HCEC 1CT (cell line): ENCODE measurements at regions not wholly inside any gene's neighbourhood (a gene's known extent, or its start where the extent isn't known, plus 50 kb on each side); places are given as distances from the start of the nearest gene placed in this dataset.
"Not testable (repeated sequence)": the region's sequence is repeated elsewhere in the genome, so short reads cannot be mapped to it uniquely, and the experiment has no call there.

Experiments
- DNase-seq: peaks from one replicate; pipeline ENCODE4 v3.0.0-alpha.2; 2017

GRCh38 chr15:37427393-37427792 lies 327.0 kb upstream of the MEIS2 start:
- not testable (repeated sequence) for DNase-seq

DNA sequence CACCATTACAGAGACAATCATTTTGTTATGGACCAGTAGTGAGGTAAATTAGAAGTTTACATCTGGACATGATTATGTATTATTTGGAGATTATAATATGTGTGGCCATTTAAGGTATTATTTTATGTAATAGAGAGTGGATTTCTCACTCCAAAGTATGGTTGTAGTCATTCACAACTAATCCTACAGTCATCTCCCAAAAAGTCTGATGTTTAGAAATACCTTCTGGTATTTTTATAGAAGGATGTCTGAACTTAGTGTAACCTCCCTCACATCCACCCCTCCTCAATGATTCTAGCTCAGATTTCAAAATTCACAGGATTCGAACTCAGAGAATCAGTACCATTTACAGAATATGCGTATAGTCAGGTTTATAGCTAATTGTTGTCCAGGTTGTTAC lies 346.6 kb upstream of the MEIS2 start:
- no peak for DNase-seq

GRCh38 chr15:37452498-37452897 lies 352.1 kb upstream of the MEIS2 start:
- DNase-seq, result no peak

- DNase-seq, result no peak
These were observed 380.1 kb upstream of the MEIS2 start for GRCh38 chr15:37480482-37480881.

GRCh38 chr15:37481126-37481525 lies 380.8 kb upstream of the MEIS2 start:
- DNase-seq, result no peak

- no peak for DNase-seq
These were observed 383.4 kb upstream of the MEIS2 start for GRCh38 chr15:37483779-37484178.

DNA sequence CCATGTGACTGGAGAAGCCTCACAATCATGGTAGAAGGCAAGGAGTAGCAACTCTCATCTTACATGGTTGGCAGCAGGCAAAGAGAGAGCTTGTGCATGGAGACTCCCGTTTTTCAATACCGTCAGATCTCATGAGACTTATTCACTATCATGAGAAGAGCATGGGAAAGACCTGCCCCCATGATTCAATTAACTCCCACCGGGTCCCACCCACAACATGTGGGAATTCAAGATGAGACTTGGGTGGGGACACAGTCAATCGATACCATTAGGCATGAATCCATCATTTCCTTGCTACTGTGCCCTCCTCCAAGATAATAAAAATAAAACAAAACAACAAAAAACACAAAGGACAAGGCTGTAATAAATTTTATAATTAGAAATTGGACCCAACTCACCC lies 384.7 kb upstream of the MEIS2 start:
- no peak for DNase-seq

GRCh38 chr15:37490707-37491106 lies 390.4 kb upstream of the MEIS2 start:
- DNase-seq, result no peak

GRCh38 chr15:37516621-37517020 lies 416.3 kb upstream of the MEIS2 start:
- no peak for DNase-seq

DNA sequence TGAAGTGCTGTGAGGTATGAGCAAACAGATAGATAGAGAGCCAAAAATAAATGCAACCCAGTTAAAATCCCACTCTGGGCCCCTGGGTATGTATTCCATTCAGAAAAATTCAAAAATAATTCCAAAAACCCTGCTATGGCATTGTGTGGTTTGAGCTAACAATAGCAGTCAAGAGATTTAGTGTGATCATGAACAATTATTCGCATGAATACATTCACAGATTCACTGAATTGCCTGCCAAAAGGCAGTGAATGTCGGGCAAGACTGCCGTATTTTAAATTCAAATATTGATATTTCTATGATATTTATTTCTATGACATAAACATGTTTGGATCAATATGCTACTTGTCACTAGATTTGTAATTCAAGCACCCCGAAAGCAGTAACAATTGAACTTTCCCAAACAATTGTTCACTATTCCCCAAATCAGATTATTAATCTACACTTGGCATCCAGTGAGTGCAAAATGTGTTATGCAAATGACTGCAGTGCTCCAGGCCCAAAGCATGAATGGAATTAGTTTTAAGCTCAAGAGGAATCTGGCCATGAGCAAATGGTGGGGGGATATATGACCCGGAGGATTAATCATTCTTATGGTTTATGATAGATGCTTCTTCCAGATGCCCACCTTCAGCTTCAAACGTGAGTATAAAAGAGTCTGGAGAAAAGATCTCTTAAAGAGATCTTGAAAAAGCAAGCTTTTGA lies 417.0 kb upstream of the MEIS2 start:
- DNase-seq, result no peak

GRCh38 chr15:37518436-37518835 lies 416.0 kb upstream of the TMCO5A start:
- no peak for DNase-seq

DNA sequence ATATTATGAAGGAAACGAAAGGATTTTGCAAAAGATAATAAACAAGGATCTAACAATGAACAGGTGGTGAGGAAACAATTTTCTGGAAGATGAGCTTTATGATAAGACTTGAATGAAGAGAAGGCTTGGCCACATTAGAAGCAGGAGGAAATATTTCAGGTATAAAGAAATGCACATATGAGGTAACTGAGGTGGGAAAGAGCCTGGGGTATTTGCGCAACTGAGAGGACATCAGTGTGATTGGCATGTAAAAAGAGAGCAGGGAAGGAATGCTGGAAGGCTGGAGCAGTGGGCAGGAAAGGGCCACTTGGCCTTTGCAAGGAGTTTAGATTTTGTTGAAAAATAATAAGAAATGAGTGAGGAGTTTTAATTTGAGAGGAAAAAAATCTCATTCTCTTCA lies 414.4 kb upstream of the TMCO5A start:
- DNase-seq, result no peak

- no peak for DNase-seq
These were observed 413.6 kb upstream of the TMCO5A start for GRCh38 chr15:37520882-37521281.

DNA sequence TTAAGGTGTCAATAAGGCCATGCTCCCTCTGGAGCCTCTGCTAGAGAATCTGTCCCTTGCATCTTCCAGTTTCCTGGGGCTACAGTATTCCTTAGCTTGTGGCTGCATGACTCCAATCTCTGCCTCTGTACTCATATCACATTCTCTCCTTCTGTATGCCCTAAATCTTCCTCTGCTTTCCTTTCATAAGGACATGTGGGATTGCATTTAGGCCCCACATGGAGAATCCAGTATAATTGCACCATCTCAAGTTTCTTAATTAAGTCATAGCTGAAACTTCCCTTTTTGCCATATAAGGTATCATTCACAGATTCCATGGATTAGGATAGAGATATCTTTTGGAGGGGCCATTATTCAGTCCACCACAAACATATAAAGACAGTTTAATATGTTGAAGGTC lies 409.8 kb upstream of the TMCO5A start:
- DNase-seq, result no peak

DNA sequence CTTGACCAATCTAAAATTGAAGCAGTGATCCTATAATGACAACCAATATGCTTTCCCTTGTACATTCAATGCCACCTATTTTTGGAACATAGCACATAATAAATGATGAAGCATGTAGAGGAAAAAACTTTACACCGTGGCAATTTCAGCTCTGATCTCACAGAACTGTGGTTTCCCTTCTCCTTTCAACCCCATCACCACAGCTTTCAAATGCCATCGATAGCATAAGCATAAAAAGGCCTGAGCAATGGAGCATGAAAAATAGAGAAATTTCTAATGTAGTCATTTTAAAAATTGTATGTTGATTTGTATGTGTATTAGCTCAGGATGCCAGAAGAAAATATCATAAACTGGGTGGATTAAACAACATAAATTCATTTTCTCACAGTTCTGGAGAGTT lies 406.0 kb upstream of the TMCO5A start:
- no peak for DNase-seq

- DNase-seq, result peak; percentile 72
These were observed 397.4 kb upstream of the TMCO5A start for GRCh38 chr15:37536967-37537605.

- peak; percentile 21 for DNase-seq
These were observed 396.6 kb upstream of the TMCO5A start for GRCh38 chr15:37537802-37538201.

DNA sequence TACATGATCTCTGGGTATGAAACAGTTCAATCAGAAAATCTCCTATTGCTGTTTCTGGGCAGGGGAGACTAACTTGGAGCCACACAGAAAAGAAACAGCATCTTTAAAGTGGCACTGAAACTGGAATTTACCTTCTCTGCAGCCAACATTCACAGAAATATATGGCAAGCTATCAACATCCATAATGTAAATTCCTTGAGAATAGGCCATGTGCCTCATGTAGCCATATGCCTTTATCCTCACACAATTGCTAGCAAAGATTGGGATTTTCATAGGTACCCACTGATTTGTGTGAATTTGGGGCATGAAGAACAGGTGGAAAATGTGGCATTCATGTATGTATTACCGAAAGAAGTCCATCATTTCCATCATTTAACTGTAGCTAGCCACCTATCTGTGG lies 386.3 kb upstream of the TMCO5A start:
- DNase-seq, result no peak

GRCh38 chr15:37550360-37551024 lies 383.9 kb upstream of the TMCO5A start:
- no peak for DNase-seq

- DNase-seq, result no peak
These were observed 362.0 kb upstream of the TMCO5A start for GRCh38 chr15:37572401-37572800.

DNA sequence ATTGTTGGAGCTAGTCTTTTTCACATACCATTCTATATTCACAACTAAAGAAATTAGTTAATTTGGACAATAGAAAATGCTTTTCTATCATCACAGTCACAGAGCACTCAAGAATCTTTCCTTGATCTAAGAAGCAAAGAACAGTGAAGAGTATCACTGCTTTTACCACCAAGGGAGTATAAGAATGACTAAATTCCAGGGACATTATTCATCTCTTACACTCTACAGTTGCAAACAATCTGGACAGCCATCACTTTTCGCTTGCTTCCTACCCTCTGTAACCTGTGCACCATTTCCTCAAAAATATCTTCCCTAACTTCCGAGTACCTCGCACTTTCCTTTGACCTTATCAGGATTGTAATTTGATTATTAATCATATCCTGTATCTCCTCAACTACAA lies 359.5 kb upstream of the TMCO5A start:
- DNase-seq, result peak; percentile 3

DNA sequence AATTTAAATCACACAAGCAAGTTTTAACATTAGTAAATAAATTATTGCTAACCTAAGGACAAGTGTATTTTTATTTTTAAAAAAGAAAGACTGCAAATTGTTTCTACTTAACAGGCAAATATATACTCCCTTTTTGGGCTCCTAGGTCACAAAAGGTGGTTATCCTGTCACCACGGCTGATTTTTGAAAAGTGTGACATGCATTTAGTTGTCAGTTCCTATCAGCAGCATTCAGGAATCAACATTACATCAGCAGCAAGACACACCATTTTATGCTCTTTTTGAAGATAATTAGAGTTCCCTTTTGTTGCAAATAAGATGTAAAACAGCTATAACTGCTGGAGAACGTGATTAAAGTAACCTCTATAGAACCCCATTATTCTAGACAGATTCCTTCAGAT lies 357.5 kb upstream of the TMCO5A start:
- DNase-seq, result no peak

- no peak for DNase-seq
These were observed 352.4 kb upstream of the TMCO5A start for GRCh38 chr15:37581866-37582532.

GRCh38 chr15:37582852-37583251 lies 351.6 kb upstream of the TMCO5A start:
- no peak for DNase-seq
